ENCODE measurements at regions not wholly inside any gene's neighbourhood (a gene's known extent, or its start where the extent isn't known, plus 50 kb on each side); places are given as distances from the start of the nearest gene placed in this dataset.
"Not testable (repeated sequence)": the region's sequence is repeated elsewhere in the genome, so short reads cannot be mapped to it uniquely, and the experiment has no call there.

GRCh38 chr9:28518439-28518838, 945.2 kb upstream of the C9orf72 start:
- DNase-seq, result no peak

DNA sequence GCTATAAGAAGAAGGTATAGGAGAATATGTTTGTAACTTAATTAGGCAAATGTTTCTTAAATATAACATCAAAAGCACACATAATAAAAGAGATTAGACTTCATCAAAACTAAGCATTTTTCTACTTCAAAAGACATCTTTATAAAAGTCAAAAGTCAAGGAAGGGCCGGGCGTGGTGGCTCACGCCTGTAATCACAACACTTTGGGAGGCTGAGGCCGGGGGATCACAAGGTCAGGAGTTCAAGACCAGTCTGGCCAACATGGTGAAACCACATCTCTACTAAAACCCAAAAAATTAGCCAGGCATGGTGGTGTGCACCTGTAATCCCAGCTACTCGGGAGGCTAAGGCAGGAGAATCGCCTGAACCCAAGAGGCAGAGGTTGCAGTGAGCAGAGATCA, 951.0 kb upstream of the C9orf72 start:
- DNase-seq, result not testable (repeated sequence)

DNA sequence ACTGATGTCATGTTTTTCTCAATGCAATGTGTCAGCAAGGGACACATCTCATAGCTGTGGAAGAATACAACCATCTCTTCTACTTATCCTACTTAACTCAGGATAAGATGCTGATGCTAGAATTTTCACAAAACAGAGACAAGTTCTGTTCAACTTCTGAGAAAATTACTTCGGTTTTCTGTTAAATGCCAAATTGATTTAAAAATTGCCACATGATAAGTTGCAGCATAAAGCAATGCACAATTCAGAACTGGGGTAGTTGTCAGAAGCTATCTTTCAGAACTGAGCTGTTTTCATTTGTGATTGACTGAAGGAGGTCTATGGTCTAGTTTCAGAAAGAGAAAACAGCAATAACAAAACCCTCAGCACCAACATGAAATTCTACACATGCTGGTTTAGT, 954.8 kb upstream of the C9orf72 start:
- no peak for DNase-seq

DNA sequence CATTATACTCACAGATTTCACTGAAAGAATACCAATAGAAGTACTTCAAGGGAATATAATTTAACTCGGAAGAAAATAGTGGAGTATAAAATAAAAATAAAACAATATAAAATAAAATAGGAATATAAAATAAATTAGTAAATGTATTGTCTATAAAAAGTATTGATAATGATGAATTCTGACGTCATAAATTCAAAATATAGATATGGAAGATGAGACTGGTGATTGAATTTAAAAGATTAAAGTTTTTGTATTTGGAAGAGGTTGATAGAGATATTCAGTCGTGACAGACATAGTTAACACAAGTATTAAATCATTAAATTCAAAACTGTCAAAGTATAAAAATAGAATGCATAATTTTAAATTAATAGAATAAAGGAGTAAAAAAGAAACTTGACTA, 964.9 kb upstream of the C9orf72 start:
- no peak for DNase-seq

DNA sequence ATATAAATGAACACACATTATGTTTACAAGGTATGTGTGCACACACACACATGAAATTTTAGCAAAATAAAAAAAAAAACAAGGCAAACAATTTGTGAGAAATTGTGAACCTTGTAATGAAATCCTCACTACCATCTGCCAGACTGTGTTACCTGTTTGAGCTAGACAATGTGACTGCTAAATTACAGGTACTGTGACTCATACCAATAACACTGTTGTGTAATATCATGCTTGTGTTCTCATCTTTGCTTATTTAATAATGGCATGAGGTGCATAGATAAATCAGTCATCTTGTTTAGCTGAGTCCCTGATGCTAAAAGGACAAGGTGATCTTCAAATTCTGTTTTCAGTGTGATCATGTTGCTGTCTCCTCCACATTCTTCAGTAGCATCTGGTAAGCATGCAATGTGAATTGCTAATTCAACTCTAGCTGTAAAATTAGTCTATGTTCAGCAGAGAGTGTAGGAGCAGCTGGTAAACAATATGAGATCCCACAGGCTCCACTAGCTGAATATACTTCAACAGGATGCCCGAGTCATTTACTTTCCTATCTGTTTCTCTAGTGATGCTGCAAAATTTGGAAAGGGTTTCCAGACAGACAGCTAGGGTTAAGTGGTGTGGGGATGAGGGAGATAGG, 966.3 kb upstream of the C9orf72 start:
- no peak for DNase-seq

DNA sequence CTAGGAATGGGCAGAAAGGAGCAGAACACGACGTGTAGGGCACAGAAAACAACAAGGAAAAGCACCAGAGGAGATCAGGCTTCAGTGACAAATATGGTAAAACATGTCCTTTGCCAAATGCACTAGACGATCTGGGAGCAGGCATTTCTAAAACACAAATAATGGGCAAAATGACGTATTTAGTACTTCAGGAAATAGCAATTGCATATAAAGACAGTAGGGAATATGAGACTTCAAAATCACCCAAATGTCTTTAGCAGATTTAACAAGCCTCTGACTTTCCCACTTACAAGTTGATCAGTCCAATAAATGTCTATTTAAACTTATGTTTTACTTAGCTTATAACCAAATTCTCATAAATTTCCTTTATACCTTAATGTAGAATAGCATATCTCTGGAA, 969.6 kb upstream of the C9orf72 start:
- DNase-seq, result no peak

GRCh38 chr9:28547527-28547926, 974.2 kb upstream of the C9orf72 start:
- no peak for DNase-seq

GRCh38 chr9:28563291-28563934, 990.1 kb upstream of the C9orf72 start:
- DNase-seq, result no peak

DNA sequence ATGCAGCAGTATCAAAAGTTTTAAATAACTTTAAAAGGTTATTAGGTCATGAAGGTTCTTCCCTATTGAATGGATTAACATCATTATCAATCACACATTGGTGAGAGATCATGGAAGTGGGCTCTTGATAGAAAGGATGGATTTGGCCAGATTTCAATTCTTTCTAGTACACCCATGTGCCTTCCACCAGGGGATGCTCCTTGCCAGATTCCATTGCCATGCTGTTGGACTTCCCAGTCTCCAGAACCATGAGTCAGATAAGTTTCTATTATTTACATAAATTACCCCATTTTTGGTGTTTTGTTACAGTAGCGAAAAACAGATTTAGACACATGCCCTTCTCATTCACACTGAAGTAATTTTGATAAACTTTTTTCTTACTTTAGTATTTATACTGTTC, 1010.6 kb upstream of the C9orf72 start:
- no peak for DNase-seq

DNA sequence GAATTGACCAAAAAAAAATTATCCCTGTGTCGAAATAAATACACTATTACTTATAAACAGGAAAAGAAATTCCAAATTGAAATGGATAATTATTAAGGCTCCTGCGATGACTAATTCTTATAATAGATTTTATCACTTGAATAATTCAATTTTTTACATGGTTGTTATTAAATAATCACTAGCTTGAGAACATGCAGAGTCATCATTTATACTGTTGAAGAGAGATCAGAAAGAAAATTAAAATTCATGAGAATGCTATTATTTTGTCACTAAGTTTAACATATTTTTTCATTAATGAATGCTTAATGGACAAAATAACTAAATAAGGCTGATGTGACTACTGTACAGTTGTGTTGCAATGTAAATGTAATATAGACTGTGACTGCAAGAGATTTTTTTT, 1011.3 kb upstream of the C9orf72 start:
- no peak for DNase-seq

DNA sequence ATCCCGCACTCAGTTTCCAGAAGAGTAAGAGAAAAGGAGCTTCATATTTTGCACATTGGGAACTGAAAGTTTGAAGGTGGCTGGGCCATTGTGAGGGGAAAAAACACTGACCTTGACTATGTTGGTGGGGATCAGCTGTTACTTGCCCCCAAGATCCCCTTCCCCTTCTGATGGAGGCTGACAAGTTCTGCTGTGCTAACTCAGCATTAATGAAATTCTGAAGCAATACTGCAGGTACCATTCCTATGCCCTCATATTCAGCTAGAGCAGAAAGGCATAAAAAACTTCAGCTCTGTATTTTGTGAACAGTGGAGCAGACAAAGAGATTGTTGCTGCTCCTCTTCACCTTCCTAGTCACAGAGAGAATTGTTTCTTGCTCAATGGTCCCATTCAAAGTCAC, 1013.8 kb upstream of the C9orf72 start:
- DNase-seq, result no peak

DNA sequence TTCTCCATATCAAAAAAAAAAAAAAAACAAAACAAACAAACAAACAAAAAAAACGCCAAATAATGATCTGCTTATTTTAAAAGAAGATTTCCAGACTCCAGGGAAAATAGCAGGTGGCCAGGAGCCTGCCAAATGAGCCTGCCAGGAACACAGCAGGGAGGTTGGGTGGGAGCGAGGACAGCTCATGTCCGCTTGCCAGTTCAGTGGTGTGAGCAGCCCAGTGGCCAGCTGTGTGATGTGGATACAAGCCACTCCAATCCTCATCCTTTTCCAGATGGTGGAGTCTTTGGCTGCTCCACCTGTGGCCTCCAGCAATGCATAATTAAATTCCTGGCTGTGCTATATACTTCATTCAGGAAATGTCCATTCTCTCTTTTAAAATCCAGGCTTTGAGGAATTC, 1025.1 kb upstream of the C9orf72 start:
- DNase-seq, result no peak

GRCh38 chr9:28600226-28600625, 1026.9 kb upstream of the C9orf72 start:
- DNase-seq, result no peak

GRCh38 chr9:28607843-28608242, 1034.6 kb upstream of the C9orf72 start:
- no peak for DNase-seq

DNA sequence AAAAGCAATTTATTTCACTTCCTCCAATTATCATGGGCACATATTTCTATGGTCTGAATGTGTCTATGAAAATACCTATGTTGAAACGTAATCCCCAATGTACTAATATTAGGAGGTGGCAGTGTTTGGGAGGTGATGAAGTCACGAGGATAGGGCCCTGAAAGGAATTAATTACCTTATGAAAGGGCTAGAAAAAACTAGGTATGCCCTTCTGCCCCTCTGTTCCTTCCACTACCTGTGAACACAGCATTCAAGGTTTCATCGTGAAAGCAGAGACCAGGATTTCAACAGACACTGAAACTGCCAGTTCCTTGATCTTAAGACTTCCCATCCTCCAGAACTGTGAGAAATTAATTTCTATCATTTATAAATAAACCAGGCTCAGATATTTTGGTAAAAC, 1037.1 kb upstream of the C9orf72 start:
- no peak for DNase-seq

DNA sequence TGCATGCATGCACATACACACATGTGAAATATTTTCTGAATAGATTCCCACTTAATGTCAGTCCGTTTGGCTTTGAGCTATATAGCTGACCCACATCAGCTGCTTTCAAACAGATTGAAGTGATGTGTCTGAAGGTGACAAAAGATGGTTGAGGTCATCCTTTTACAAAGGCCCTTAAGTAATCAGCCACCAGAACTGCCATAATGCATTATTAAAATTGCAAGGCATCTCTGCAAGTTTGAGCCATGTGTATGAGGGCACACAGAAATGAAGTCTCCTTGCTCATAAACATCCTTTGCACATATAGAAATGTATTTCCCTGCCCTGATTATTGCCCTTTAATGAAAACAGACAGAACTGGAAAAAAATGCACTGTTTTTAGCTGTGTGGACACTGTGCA, 1043.0 kb upstream of the C9orf72 start:
- no peak for DNase-seq

DNA sequence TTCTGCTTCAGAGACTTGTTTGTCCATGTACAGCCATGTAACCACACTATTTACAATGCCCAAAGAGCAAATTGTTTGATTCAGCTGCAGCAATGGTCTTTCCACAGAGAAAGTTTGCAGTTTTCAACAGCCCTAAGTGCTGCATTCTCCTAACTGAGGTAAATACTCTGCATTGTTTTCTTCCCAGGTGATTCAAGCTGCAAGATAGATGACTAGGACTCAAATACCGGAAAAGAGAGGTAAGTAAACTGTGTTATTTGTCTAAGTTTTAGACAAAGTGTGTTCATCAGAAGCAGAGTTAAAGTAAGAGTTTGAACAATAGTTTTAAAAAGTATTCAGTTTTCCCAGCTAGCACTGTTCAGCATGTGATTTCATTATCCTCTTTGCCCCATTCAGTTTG, 1046.7 kb upstream of the C9orf72 start:
- no peak for DNase-seq

- no peak for DNase-seq
Observed at GRCh38 chr9:28620661-28621060, 1047.4 kb upstream of the C9orf72 start.

DNA sequence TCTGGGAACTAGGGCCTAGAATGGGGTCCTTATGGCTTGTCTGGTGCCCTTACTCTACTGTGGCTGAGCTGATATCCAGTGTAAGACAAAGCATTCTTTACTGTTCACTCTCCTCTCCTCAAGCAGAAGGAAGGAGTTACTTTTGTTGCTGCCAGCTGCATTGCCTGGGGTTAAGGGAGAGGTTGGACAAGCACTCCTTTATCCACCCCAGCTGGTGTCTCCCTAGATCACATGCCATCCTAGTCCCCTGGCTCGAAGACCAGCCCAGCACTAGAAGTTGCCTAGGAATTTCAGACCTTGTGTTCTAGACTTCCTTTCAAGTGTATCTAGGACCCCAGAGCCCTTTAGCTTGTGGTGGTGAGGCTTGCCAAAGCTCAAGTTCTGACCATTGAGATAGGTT, 1051.5 kb upstream of the C9orf72 start:
- DNase-seq, result no peak

- no peak for DNase-seq
Observed at GRCh38 chr9:28628031-28628430, 1054.8 kb upstream of the C9orf72 start.

DNA sequence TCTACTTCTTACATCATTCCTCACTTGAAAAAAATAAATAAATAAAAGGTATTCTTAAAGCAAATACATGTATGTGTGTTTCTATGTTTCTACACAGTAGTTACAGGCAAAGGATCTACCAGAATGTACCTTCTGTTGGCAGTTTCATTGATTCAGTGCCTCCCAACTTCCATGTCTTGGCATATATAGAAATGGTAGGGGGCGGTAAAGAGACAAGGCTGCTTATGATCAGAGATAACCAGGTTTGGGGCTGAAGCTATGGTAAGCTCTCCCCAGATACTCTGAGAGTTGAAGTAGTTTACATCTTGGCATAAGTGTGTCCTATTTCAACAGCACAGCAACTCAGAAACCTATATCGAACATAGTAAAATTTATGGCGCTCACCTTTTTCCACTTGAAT, 1075.4 kb upstream of the C9orf72 start:
- DNase-seq, result no peak

DNA sequence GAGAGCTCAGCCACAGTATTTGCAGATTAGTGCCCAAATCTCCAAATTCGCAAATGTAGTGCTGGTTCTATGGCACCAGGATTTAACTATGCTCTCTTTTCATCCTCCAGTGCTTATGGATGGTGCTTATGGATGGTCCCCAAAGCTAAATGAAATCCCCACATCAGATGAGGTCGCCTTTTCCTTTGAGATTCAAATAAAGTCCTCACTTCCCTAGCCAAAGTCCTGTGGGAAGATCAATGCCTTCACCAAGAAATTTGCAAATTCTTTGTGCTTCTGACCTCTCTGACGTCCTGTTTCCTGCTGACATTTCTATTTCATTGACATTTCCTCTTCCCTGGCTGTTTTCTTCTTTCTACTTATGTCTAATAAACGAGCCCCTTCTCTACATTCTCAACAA, 1077.0 kb upstream of the C9orf72 start:
- no peak for DNase-seq

DNA sequence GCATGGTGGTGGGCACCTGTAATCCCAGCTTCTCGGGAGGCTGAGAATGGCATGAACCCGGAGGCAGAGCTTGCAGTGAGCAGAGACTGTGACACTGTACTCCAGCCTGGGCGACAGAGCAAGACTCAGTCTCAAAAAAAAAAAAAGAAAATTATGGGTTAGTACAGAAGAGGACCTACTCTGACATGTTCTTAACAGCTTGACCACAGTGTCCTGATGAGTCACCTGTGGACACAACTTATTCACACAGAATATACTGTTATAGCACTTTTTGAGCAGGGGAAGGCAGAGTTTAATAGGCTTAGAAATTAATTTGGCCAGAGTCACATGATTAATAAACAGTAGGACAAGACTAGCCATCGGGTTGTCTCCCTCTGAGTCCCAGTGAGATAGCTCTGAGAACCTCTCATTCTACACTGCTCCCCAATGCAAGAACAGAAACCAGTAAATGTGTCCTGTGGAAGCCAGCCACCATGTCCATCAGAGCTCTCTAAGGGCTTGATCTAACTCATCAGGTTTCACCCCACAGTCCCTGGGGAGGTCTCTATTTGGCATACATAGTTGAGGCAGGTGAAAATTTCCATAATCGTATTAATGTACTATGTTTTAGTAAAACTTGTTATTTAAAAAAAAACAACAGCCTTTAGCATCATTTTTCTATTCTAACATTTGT, 1077.9 kb upstream of the C9orf72 start:
- DNase-seq, result no peak

GRCh38 chr9:28653216-28653615, 1079.9 kb upstream of the C9orf72 start:
- DNase-seq, result no peak

- no peak for DNase-seq
Observed at GRCh38 chr9:28656727-28657126, 1083.4 kb upstream of the C9orf72 start.

Data from activated CD8-positive, alpha-beta memory T cell treated with anti-CD3 and anti-CD28 coated beads for 24 hours (primary cell).